ENCODE measurements at regions not wholly inside any gene's neighbourhood (a gene's known extent, or its start where the extent isn't known, plus 50 kb on each side); places are given as distances from the start of the nearest gene placed in this dataset.
A peak's percentile ranks its signal among the peaks of the same experiment; 100 is the strongest.

DNA sequence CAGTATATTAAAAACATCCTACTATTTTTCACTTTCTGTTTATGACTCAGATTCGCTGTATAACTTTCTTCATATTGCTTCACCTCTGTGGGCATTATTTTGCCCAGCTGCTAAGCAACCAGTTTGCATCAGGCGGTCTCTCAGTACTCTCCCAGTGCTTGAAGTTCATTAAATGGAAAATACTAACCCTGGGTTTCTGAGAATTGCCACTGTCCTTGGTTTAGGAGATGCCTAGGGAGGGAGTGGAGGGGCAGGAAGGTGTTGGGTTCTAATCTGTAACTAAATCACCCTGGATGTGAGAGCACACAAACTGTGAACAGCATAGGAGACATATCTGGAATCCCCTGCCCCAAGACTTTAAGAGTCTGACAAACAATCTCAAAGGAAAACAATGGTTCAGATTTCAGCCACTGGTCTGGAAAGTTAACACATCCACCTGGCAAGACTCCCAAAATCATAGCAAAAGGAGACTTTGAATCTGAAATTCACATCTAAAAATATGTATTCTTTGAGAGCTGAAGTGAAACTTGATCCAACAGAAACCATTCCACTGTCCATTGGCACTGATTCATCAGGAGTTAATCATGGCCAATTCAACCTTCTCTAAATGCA is 540.0 kb downstream of the SOX6 start:
- Histone ChIP-seq H2AFZ (no peak overlapping the region), H4K20me1 (ENCODE audit: insufficient read depth, poor library complexity, severe bottlenecking) (no peaks in the 10 kb centered on the region), H3K4me3 (no peak overlapping the region), H3K9me2 (replicated peaks; ENCODE audit: insufficient read depth) (no peaks in the 10 kb centered on the region), H3K4me2 (no peak overlapping the region), H3K9me3 (ENCODE audit: low read depth) (no peaks in the 10 kb centered on the region), H3K4me1 (ENCODE audit: insufficient read depth) (no peaks in the 10 kb centered on the region), H3K36me3 (replicated peaks; ENCODE audit: insufficient read depth, low read depth) (no peaks in the 10 kb centered on the region), H3K27ac (no peak overlapping the region), H3K79me2 (no peaks in the 10 kb centered on the region), H3K27me3 (no peaks in the 10 kb centered on the region)
- TF ChIP-seq, protein P1, sequence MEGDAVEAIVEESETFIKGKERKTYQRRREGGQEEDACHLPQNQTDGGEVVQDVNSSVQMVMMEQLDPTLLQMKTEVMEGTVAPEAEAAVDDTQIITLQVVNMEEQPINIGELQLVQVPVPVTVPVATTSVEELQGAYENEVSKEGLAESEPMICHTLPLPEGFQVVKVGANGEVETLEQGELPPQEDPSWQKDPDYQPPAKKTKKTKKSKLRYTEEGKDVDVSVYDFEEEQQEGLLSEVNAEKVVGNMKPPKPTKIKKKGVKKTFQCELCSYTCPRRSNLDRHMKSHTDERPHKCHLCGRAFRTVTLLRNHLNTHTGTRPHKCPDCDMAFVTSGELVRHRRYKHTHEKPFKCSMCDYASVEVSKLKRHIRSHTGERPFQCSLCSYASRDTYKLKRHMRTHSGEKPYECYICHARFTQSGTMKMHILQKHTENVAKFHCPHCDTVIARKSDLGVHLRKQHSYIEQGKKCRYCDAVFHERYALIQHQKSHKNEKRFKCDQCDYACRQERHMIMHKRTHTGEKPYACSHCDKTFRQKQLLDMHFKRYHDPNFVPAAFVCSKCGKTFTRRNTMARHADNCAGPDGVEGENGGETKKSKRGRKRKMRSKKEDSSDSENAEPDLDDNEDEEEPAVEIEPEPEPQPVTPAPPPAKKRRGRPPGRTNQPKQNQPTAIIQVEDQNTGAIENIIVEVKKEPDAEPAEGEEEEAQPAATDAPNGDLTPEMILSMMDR (IDR thresholded peaks at IDR 0.05; ENCODE audit: poor library complexity) = no peak
- TF ChIP-seq EZH2phosphoT487 (IDR thresholded peaks at IDR 0.05; ENCODE audit: low read depth, severe bottlenecking, unreplicated experiment) = no peak
- no peak for TF ChIP-seq EZH2 (IDR thresholded peaks at IDR 0.05; ENCODE audit: borderline replicate concordance)
- WGBS (ENCODE audit: low lambda C conversion rate, missing lambda C conversion rate) = 91% methylated on average over 2 of the region's 2 CpGs
- peak; percentile 24 for DNase-seq (ENCODE audit: low spot score)

DNA sequence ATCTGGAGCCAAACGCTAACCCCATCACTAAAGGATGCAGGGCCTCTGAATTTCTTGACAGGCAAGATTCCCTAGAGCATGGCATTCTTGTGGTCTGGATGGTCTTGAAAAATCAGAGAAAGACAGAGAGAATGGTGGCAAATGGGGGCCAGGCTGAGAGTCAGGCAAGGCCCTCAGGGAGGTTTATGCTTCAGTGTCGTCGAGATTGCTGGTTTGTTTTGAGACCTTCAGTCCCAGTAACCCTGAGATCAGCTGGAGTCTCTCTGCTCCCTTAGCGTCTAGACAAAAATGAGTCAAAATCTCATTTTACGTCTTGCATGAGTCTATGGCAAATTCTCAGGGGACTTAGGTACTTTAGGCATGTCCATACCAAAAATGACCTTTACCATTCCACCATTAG is 539.3 kb downstream of the SOX6 start:
- Histone ChIP-seq H3K27me3 (no peaks in the 10 kb centered on the region), H3K4me3 (no peak overlapping the region), H3K9me2 (replicated peaks; ENCODE audit: insufficient read depth) (no peaks in the 10 kb centered on the region), H3K27ac (no peak overlapping the region), H3K36me3 (replicated peaks; ENCODE audit: insufficient read depth, low read depth) (no peaks in the 10 kb centered on the region), H3K9me3 (ENCODE audit: low read depth) (no peaks in the 10 kb centered on the region), H4K20me1 (ENCODE audit: insufficient read depth, poor library complexity, severe bottlenecking) (no peaks in the 10 kb centered on the region), H3K79me2 (no peaks in the 10 kb centered on the region), H3K4me2 (no peak overlapping the region), H3K4me1 (ENCODE audit: insufficient read depth) (no peaks in the 10 kb centered on the region), H2AFZ (no peak overlapping the region)
- WGBS (ENCODE audit: low lambda C conversion rate, missing lambda C conversion rate) = 85% methylated on average over 5 of the region's 5 CpGs
- DNase-seq (ENCODE audit: low spot score) = no peak
- TF ChIP-seq, protein P1 (IDR thresholded peaks at IDR 0.05; ENCODE audit: poor library complexity) = no peak
- no peak for TF ChIP-seq EZH2 (IDR thresholded peaks at IDR 0.05; ENCODE audit: borderline replicate concordance)
- no peak for TF ChIP-seq EZH2phosphoT487 (IDR thresholded peaks at IDR 0.05; ENCODE audit: low read depth, severe bottlenecking, unreplicated experiment)

DNA sequence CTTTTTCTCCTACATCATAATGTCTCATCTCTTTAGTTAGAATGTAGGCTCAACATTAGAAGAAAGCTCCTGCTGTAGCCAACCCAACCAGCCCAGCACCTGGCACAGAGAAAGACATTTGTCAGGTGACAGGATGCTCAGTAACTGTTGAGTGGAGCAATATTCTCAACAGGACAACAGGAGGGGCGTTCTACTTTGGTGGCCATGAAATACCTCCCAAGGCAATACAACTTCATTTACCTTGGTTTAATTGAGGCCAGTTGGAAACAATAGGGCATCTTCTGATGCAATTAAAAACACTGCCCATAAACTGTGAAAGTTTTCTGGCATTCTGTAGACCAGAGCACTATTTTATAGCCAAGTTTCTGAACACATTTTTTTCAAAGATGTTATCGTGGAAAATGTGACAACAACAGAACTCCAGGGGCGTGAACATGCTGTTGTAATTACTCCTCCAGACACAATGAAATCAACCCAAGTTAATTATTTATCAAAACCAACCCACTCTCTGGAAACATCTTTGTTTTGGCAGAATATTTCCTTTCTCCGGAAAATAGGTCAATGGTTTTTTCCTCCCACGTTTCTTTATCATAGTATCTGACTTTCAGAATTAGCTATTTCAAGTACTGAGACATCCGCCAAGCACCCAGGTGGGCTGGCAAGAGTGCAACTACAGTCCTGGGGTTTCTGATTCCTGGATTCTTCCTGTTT is 538.1 kb downstream of the SOX6 start:
- H3K36me3 ChIP-seq (replicated peaks; ENCODE audit: insufficient read depth, low read depth) = no peaks in the 10 kb centered on the region
- no peak overlapping the region for H3K4me3 ChIP-seq
- H3K9me2 ChIP-seq (replicated peaks; ENCODE audit: insufficient read depth) = no peaks in the 10 kb centered on the region
- H3K4me1 ChIP-seq (ENCODE audit: insufficient read depth) = no peaks in the 10 kb centered on the region
- H3K4me2 ChIP-seq = no peak overlapping the region
- peak; percentile 20 for DNase-seq (ENCODE audit: low spot score)
- H3K79me2 ChIP-seq = no peaks in the 10 kb centered on the region
- H2AFZ ChIP-seq = no peak overlapping the region
- H3K27me3 ChIP-seq = no peaks in the 10 kb centered on the region
- TF ChIP-seq EZH2 (IDR thresholded peaks at IDR 0.05; ENCODE audit: borderline replicate concordance) (no peak), EZH2phosphoT487 (IDR thresholded peaks at IDR 0.05; ENCODE audit: low read depth, severe bottlenecking, unreplicated experiment) (no peak)
- TF ChIP-seq, protein P1 (IDR thresholded peaks at IDR 0.05; ENCODE audit: poor library complexity) = no peak
- no peaks in the 10 kb centered on the region for H3K9me3 ChIP-seq (ENCODE audit: low read depth)
- peak overlapping the region; percentile 46 for H3K27ac ChIP-seq
- no peaks in the 10 kb centered on the region for H4K20me1 ChIP-seq (ENCODE audit: insufficient read depth, poor library complexity, severe bottlenecking)
- 75% methylated on average over 6 of the region's 6 CpGs for WGBS (ENCODE audit: low lambda C conversion rate, missing lambda C conversion rate)
